Neuronal stem cell (in vitro differentiated cells): ENCODE measurements at regions not wholly inside any gene's neighbourhood (a gene's known extent, or its start where the extent isn't known, plus 50 kb on each side); places are given as distances from the start of the nearest gene placed in this dataset.

Experiments
- DNase-seq: peaks from one replicate; pipeline ENCODE4 v3.0.0-alpha.2; 2013; ENCODE audit warnings: low spot score
- H2AFZ ChIP-seq: one replicate; pipeline ENCODE4 v1.6.1; 2013; ENCODE audit warnings: mild to moderate bottlenecking, low read length, inconsistent platforms
- H2AK5ac ChIP-seq: 2 replicates; pipeline ENCODE4 v1.6.1; 2013; ENCODE audit warnings: low read depth, mild to moderate bottlenecking, inconsistent platforms, low read length, moderate library complexity, mixed read lengths
- H2BK120ac ChIP-seq: 2 replicates; pipeline ENCODE4 v1.6.1; 2013; ENCODE audit warnings: low read depth, mild to moderate bottlenecking, inconsistent platforms, low read length, moderate library complexity, mixed read lengths
- H2BK12ac ChIP-seq: one replicate; pipeline ENCODE4 v1.6.1; 2013; ENCODE audit warnings: low read length, inconsistent platforms
- H2BK15ac ChIP-seq: 2 replicates; pipeline ENCODE4 v1.6.1; 2013; ENCODE audit warnings: mild to moderate bottlenecking, low read length, inconsistent platforms, mixed read lengths
- H2BK5ac ChIP-seq: one replicate; pipeline ENCODE4 v1.6.1; 2013; ENCODE audit warnings: inconsistent platforms, mild to moderate bottlenecking, low read length, moderate library complexity
- H3K14ac ChIP-seq: one replicate; pipeline ENCODE4 v1.6.1; 2013; ENCODE audit warnings: low read length, inconsistent platforms
- H3K18ac ChIP-seq: 2 replicates; pipeline ENCODE4 v1.6.1; 2013; ENCODE audit warnings: low read length, inconsistent platforms
- H3K23ac ChIP-seq: 2 replicates; pipeline ENCODE4 v1.6.1; 2013; ENCODE audit warnings: low read depth, mild to moderate bottlenecking, mixed read lengths, low read length, inconsistent platforms; ENCODE audit not compliant: poor library complexity
- H3K27ac ChIP-seq: replicated peaks from 3 replicates; pipeline ENCODE4 v1.5.1; 2013; ENCODE audit warnings: low read length, inconsistent platforms
- H3K27me3 ChIP-seq, 3 experiments: 2 replicates each; pipeline ENCODE4 v1.6.1; 2013; ENCODE audit warnings: low read length in 3 of 3, mild to moderate bottlenecking in 2 of 3, inconsistent platforms in 1 of 3, low read depth in 1 of 3, mixed read lengths in 1 of 3, moderate library complexity in 1 of 3; ENCODE audit not compliant: control insufficient read depth in 3 of 3, insufficient read depth in 3 of 3
- H3K36me3 ChIP-seq, 2 donors: replicated peaks in 1 of 2; 2 replicates each; pipeline ENCODE4 v1.6.1; 2013; ENCODE audit warnings: low read length in 2 of 2; ENCODE audit not compliant: control insufficient read depth in 2 of 2, insufficient read depth in 2 of 2
- H3K4ac ChIP-seq: 2 replicates; pipeline ENCODE4 v1.6.1; 2013; ENCODE audit warnings: inconsistent platforms, mild to moderate bottlenecking, low read length, moderate library complexity
- H3K4me1 ChIP-seq, 2 donors: 1 replicate in 1 of 2; 2 replicates in 1 of 2; pipeline ENCODE4 v1.6.1; 2013; ENCODE audit warnings: low read length in 2 of 2, low read depth in 1 of 2; ENCODE audit not compliant: control insufficient read depth in 2 of 2, insufficient read depth in 1 of 2
- H3K4me2 ChIP-seq: one replicate; pipeline ENCODE4 v1.6.1; 2013; ENCODE audit warnings: mild to moderate bottlenecking, low read length, inconsistent platforms; ENCODE audit not compliant: insufficient read depth, poor library complexity, severe bottlenecking
- H3K4me3 ChIP-seq, 2 donors: 2 replicates each; pipeline ENCODE4 v1.5.1; 2013; ENCODE audit warnings: low read length in 2 of 2, mild to moderate bottlenecking in 2 of 2, inconsistent platforms in 1 of 2, moderate library complexity in 1 of 2
- H3K79me1 ChIP-seq: one replicate; pipeline ENCODE4 v1.6.1; 2013; ENCODE audit warnings: low read depth, mild to moderate bottlenecking, inconsistent platforms, low read length, moderate library complexity
- H3K9ac ChIP-seq: one replicate; pipeline ENCODE4 v1.6.1; 2013; ENCODE audit warnings: mild to moderate bottlenecking, low read depth, low read length, inconsistent platforms; ENCODE audit not compliant: poor library complexity
- H3K9me3 ChIP-seq, 2 donors: replicated peaks in 1 of 2; 2 replicates each; pipeline versions ENCODE3 to v1.6.1; 2013; ENCODE audit warnings: low read length in 2 of 2, mild to moderate bottlenecking in 2 of 2, inconsistent platforms in 1 of 2, low read depth in 1 of 2, mixed read lengths in 1 of 2, moderate library complexity in 1 of 2; ENCODE audit not compliant: control insufficient read depth in 2 of 2, insufficient read depth in 1 of 2
- H4K8ac ChIP-seq: one replicate; pipeline ENCODE4 v1.6.1; 2013; ENCODE audit warnings: low read depth, mild to moderate bottlenecking, inconsistent platforms, low read length, moderate library complexity
- H4K91ac ChIP-seq: one replicate; pipeline ENCODE4 v1.6.1; 2013; ENCODE audit warnings: low read length, low read depth, mild to moderate bottlenecking, inconsistent platforms; ENCODE audit not compliant: poor library complexity
- WGBS, 2 donors: extraction: QIAGEN DNeasy Blood & Tissue Kit; methylation state at CpG; one replicate each; pipeline ENCODE4 v1.1.7; 2013; ENCODE audit warnings: missing lambda C conversion rate in 2 of 2, mixed read lengths in 1 of 2; ENCODE audit not compliant: insufficient read length in 2 of 2, insufficient replicate concordance in 1 of 2; ENCODE audit errors: extremely low coverage in 2 of 2; 5-methylcytosine and 5-hydroxymethylcytosine counted together

DNA sequence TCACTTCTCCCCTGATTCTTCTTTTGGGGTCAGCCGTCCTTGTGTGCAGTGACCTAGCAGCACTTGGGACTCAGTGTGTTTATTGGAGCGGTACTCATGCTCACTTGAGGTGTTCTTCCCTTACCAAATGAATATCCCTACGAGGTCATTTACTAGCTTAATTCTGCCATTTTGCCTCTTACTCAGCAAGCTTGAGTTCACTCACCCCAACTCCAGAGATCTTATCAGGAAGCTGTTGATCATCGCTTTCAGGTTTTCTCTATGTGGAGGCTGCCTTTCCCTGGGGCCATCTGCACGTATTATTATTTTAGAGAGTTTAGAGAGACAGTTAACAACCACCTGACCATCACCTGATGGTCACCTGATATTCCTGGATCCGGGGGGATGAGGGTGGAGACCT, 1466.0 kb upstream of the GOT2 start:
- Histone ChIP-seq H3K27me3 (no peaks in the 10 kb centered on the region), H3K18ac (no peak overlapping the region), H3K4ac (no peak overlapping the region), H2AFZ (no peak overlapping the region), H2BK120ac (no peak overlapping the region), H2BK5ac (no peak overlapping the region), H2AK5ac (no peak overlapping the region), H3K4me1 (peaks cover 0 to 6% of the 10 kb centered on the region in 2 donors), H3K4me2 (no peak overlapping the region), H2BK12ac (no peak overlapping the region), H3K9me3 (no peaks in the 10 kb centered on the region), H3K36me3 (no peaks in the 10 kb centered on the region), H2BK15ac (no peak overlapping the region), H3K9ac (no peak overlapping the region), H4K91ac (no peak overlapping the region), H4K8ac (no peak overlapping the region), H3K14ac (no peak overlapping the region), H3K27ac (no peak overlapping the region), H3K4me3 (no peak overlapping the region), H3K79me1 (no peaks in the 10 kb centered on the region), H3K23ac (no peak overlapping the region)
- WGBS, 2 donors = no CpG with 5 or more reads among the region's 6 CpGs
- DNase-seq = no peak

DNA sequence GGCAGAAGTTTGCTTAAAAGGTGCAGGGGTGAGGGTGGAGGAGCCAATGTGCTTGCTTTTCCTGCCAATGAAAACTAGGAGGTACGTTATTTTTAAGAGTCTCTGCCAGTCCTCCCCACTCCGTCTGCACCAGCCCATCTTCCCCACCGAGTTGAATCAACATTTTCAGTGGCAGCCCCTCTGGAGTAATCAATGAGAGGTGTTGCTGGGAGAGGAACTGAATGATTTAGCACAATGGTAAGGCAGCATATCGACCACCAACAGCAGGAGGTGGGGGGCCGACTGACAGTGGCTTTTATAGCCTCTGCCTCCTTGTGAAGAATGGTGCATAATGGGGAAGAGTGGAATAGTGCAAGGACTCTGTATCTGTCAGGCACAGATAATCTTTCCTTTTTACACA, 1465.0 kb upstream of the GOT2 start:
- Histone ChIP-seq H3K18ac (no peak overlapping the region), H3K9ac (no peak overlapping the region), H3K79me1 (no peaks in the 10 kb centered on the region), H2BK12ac (no peak overlapping the region), H2BK120ac (no peak overlapping the region), H2BK15ac (no peak overlapping the region), H3K36me3 (no peaks in the 10 kb centered on the region), H3K27ac (no peak overlapping the region), H2AK5ac (no peak overlapping the region), H3K27me3 (no peaks in the 10 kb centered on the region), H4K8ac (no peak overlapping the region), H3K4me1 (peaks cover 0 to 6% of the 10 kb centered on the region in 2 donors), H3K4ac (no peak overlapping the region), H2BK5ac (no peak overlapping the region), H2AFZ (peak overlapping the region; percentile 39), H3K4me3 (no peak overlapping the region), H3K14ac (no peak overlapping the region), H3K4me2 (no peak overlapping the region), H3K23ac (no peak overlapping the region), H4K91ac (no peak overlapping the region), H3K9me3 (no peaks in the 10 kb centered on the region)
- DNase-seq = no peak
- no CpG with 5 or more reads among the region's 5 CpGs for WGBS, 2 donors

DNA sequence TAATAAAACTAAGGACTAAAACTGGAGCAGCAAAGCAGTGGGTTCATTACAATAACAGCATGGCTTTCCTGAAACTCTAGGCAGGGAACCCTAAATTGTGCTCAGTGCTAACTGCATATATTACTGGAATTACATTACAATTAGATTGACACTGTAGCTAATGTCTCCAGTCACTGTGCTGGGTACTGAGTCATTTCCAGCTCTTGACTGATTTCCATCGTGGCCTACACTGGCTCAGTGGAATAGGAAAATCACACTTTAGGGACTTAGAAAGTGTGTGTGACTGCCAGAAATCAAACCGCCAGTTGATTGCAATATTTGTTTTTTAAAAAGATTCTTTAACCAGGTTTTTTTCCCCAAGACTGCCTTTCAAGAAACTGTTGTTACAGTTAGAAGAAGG, 1447.4 kb upstream of the GOT2 start:
- no peaks in the 10 kb centered on the region for H3K9me3 ChIP-seq
- H3K4me3 ChIP-seq = no peak overlapping the region
- no peak overlapping the region for H2BK12ac ChIP-seq
- H3K79me1 ChIP-seq = no peaks in the 10 kb centered on the region
- no peak overlapping the region for H2BK5ac ChIP-seq
- H2BK120ac ChIP-seq = no peak overlapping the region
- no peak for DNase-seq
- no peak overlapping the region for H3K4ac ChIP-seq
- no peak overlapping the region for H3K27ac ChIP-seq
- H3K9ac ChIP-seq = no peak overlapping the region
- H3K27me3 ChIP-seq = no peaks in the 10 kb centered on the region
- no peak overlapping the region for H3K4me2 ChIP-seq
- no peak overlapping the region for H4K91ac ChIP-seq
- no peak overlapping the region for H2AFZ ChIP-seq
- H3K36me3 ChIP-seq = no peaks in the 10 kb centered on the region
- H3K23ac ChIP-seq = no peak overlapping the region
- no peaks in the 10 kb centered on the region for H3K4me1 ChIP-seq
- no CpG with 5 or more reads among the region's 2 CpGs for WGBS, 2 donors
- H2AK5ac ChIP-seq = no peak overlapping the region
- no peak overlapping the region for H4K8ac ChIP-seq
- H3K14ac ChIP-seq = no peak overlapping the region
- H3K18ac ChIP-seq = no peak overlapping the region
- no peak overlapping the region for H2BK15ac ChIP-seq

DNA sequence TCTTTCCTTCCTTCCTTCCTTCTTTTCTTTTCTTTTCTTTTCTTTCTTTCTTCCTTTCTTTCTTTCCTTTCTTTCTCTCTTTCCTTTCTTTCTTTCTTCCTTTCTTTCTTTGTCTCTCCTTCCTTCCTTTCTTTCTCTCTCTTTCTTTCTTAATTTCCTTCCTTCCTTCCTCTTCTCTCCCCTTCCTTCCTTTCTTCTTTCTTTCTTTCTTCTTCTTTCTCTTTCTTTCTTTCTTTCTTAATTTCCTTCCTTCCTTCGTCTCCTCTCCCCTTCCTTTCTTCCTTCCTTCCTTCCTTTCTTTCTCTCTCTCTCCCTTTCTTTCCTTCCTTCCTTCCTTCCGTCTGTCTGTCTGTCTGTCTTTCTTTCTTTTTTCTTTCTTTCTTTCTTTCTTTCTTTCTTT, 1446.5 kb upstream of the GOT2 start:
- DNase-seq = no peak
- Histone ChIP-seq H4K91ac (no peak overlapping the region), H3K14ac (no peak overlapping the region), H3K9ac (no peak overlapping the region), H3K27me3 (no peaks in the 10 kb centered on the region), H3K18ac (no peak overlapping the region), H3K4me2 (no peak overlapping the region), H2BK120ac (no peak overlapping the region), H3K4ac (no peak overlapping the region), H3K23ac (no peak overlapping the region), H3K79me1 (no peaks in the 10 kb centered on the region), H2BK15ac (no peak overlapping the region), H2AK5ac (no peak overlapping the region), H2BK5ac (no peak overlapping the region), H3K36me3 (no peaks in the 10 kb centered on the region), H2AFZ (no peak overlapping the region), H3K27ac (no peak overlapping the region), H3K9me3 (no peaks in the 10 kb centered on the region), H4K8ac (no peak overlapping the region), H3K4me3 (no peak overlapping the region), H2BK12ac (no peak overlapping the region), H3K4me1 (no peaks in the 10 kb centered on the region)
- WGBS, 2 donors = no CpG with 5 or more reads among the region's 2 CpGs
